H9 (cell line): ENCODE measurements at regions not wholly inside any gene's neighbourhood (a gene's known extent, or its start where the extent isn't known, plus 50 kb on each side); places are given as distances from the start of the nearest gene placed in this dataset.

ENCODE experiments used
- DNase-seq: peaks from one replicate; pipeline ENCODE4 v3.0.0-alpha.2; 2017
- H2AFZ ChIP-seq: one replicate; pipeline ENCODE4 v1.6.1; 2013; ENCODE audit warnings: mild to moderate bottlenecking, low read length, control low read depth, moderate library complexity
- H2AK5ac ChIP-seq: 2 replicates; pipeline ENCODE4 v1.6.1; 2013; ENCODE audit warnings: low read length, control low read depth, mixed read lengths; ENCODE audit not compliant: insufficient read length
- H2BK120ac ChIP-seq: one replicate; pipeline ENCODE4 v1.6.1; 2013; ENCODE audit warnings: low read depth, mild to moderate bottlenecking, low read length, control low read depth, inconsistent platforms; ENCODE audit not compliant: poor library complexity, severe bottlenecking
- H2BK12ac ChIP-seq: 2 replicates; pipeline ENCODE4 v1.6.1; 2013; ENCODE audit warnings: low read length, control low read depth, mixed read lengths, low read depth; ENCODE audit not compliant: insufficient read length
- H2BK15ac ChIP-seq: 2 replicates; pipeline ENCODE4 v1.6.1; 2013; ENCODE audit warnings: low read depth, low read length, control low read depth
- H2BK20ac ChIP-seq: one replicate; pipeline ENCODE4 v1.6.1; 2013; ENCODE audit warnings: low read depth, mild to moderate bottlenecking, low read length, control low read depth, inconsistent platforms; ENCODE audit not compliant: poor library complexity, severe bottlenecking
- H2BK5ac ChIP-seq: 2 replicates; pipeline ENCODE4 v1.6.1; 2013; ENCODE audit warnings: low read length, control low read depth, mixed read lengths; ENCODE audit not compliant: insufficient read length
- H3K14ac ChIP-seq: 2 replicates; pipeline ENCODE4 v1.6.1; 2013; ENCODE audit warnings: low read length, control low read depth; ENCODE audit not compliant: insufficient read depth
- H3K18ac ChIP-seq: 2 replicates; pipeline ENCODE4 v1.6.1; 2013; ENCODE audit warnings: low read depth, mild to moderate bottlenecking, mixed read lengths, low read length, control low read depth; ENCODE audit not compliant: insufficient read length
- H3K23ac ChIP-seq: 2 replicates; pipeline ENCODE4 v1.6.1; 2013; ENCODE audit warnings: low read length, control low read depth, mixed read lengths, low read depth; ENCODE audit not compliant: insufficient read length
- H3K23me2 ChIP-seq: 2 replicates; pipeline ENCODE4 v1.6.1; 2013; ENCODE audit warnings: low read depth, mild to moderate bottlenecking, mixed read lengths, low read length, control low read depth; ENCODE audit not compliant: insufficient read length, poor library complexity, severe bottlenecking
- H3K27ac ChIP-seq: 2 replicates; pipeline ENCODE4 v1.5.1; 2013; ENCODE audit warnings: low read length, control low read depth, mixed read lengths, low read depth; ENCODE audit not compliant: insufficient read length
- H3K27me3 ChIP-seq: 2 replicates; pipeline ENCODE4 v1.6.1; 2013; ENCODE audit warnings: low read length, control low read depth, inconsistent platforms; ENCODE audit not compliant: insufficient read depth
- H3K4ac ChIP-seq: 2 replicates; pipeline ENCODE4 v1.6.1; 2013; ENCODE audit warnings: low read depth, mild to moderate bottlenecking, control low read depth, inconsistent platforms, low read length, moderate library complexity
- H3K4me1 ChIP-seq: 2 replicates; pipeline ENCODE4 v1.6.1; 2013; ENCODE audit warnings: low read length, control low read depth, inconsistent platforms; ENCODE audit not compliant: insufficient read depth
- H3K4me2 ChIP-seq: 2 replicates; pipeline ENCODE4 v1.6.1; 2013; ENCODE audit warnings: low read length, control low read depth, mixed read lengths; ENCODE audit not compliant: insufficient read length, insufficient read depth
- H3K56ac ChIP-seq: 2 replicates; pipeline ENCODE4 v1.6.1; 2013; ENCODE audit warnings: low read depth, mild to moderate bottlenecking, mixed read lengths, low read length, control low read depth; ENCODE audit not compliant: insufficient read length
- H3K79me1 ChIP-seq: 2 replicates; pipeline ENCODE4 v1.6.1; 2013; ENCODE audit warnings: low read depth, mild to moderate bottlenecking, moderate library complexity, low read length, control low read depth, inconsistent platforms; ENCODE audit not compliant: insufficient read depth, poor library complexity, severe bottlenecking
- H3K79me2 ChIP-seq: 2 replicates; pipeline ENCODE4 v1.6.1; 2013; ENCODE audit warnings: low read length, control low read depth, inconsistent platforms; ENCODE audit not compliant: insufficient read depth
- H3K9ac ChIP-seq: 2 replicates; pipeline ENCODE4 v1.6.1; 2013; ENCODE audit warnings: low read length, control low read depth, mixed read lengths; ENCODE audit not compliant: insufficient read length; ENCODE audit errors: extremely low read depth
- H3K9me3 ChIP-seq: one replicate; pipeline ENCODE4 v1.6.1; 2013; ENCODE audit warnings: low read depth, low read length, inconsistent platforms; ENCODE audit not compliant: control insufficient read depth
- H3T11ph ChIP-seq: one replicate; pipeline ENCODE4 v1.6.1; 2013; ENCODE audit warnings: mild to moderate bottlenecking, low read length, control low read depth, inconsistent platforms
- H4K20me1 ChIP-seq: one replicate; pipeline ENCODE4 v1.6.1; 2013; ENCODE audit not compliant: control insufficient read depth, insufficient read length, insufficient read depth
- H4K5ac ChIP-seq: 2 replicates; pipeline ENCODE4 v1.6.1; 2013; ENCODE audit warnings: low read depth, mild to moderate bottlenecking, mixed read lengths, low read length, control low read depth; ENCODE audit not compliant: insufficient read length
- H4K8ac ChIP-seq: replicated peaks from 2 replicates; pipeline ENCODE4 v1.6.1; 2013; ENCODE audit warnings: low read length, control low read depth, mixed read lengths, low read depth; ENCODE audit not compliant: insufficient read length
- H4K91ac ChIP-seq: 2 replicates; pipeline ENCODE4 v1.6.1; 2013; ENCODE audit warnings: low read depth, mild to moderate bottlenecking, moderate library complexity, mixed read lengths, low read length, control low read depth; ENCODE audit not compliant: insufficient read length
- H3K27ac Mint-ChIP-seq, 3 experiments: 2 replicates in 2 of 3; 3 replicates in 1 of 3; pipeline ENCODE4 v1.8.0; 2020 to 2021; ENCODE audit warnings: mixed read lengths in 3 of 3, mild to moderate bottlenecking in 1 of 3, moderate library complexity in 1 of 3
- H3K27me3 Mint-ChIP-seq: 2 replicates; pipeline ENCODE4 v1.8.0; 2021; ENCODE audit warnings: low read depth, mild to moderate bottlenecking, moderate library complexity, mixed read lengths
- H3K36me3 Mint-ChIP-seq, 3 experiments: 2 replicates in 2 of 3; 3 replicates in 1 of 3; pipeline ENCODE4 v1.8.0; 2020 to 2021; ENCODE audit warnings: low read depth in 3 of 3, mixed read lengths in 3 of 3; ENCODE audit not compliant: insufficient read depth in 1 of 3
- H3K4me1 Mint-ChIP-seq, 2 experiments: 2 replicates each; pipeline ENCODE4 v1.8.0; 2020; ENCODE audit warnings: mixed read lengths in 2 of 2
- H3K4me3 Mint-ChIP-seq, 2 experiments: 2 replicates in 1 of 2; 3 replicates in 1 of 2; pipeline ENCODE4 v1.8.0; 2020 to 2021; ENCODE audit warnings: mild to moderate bottlenecking in 2 of 2, mixed read lengths in 2 of 2, moderate library complexity in 1 of 2
- H3K9me3 Mint-ChIP-seq, 2 experiments: 2 replicates in 1 of 2; 3 replicates in 1 of 2; pipeline ENCODE4 v1.8.0; 2020; ENCODE audit warnings: mild to moderate bottlenecking in 2 of 2, mixed read lengths in 2 of 2, moderate library complexity in 1 of 2
- CTCF ChIP-seq: fragments of 200-600 bp; sonication (generic); conservative IDR thresholded peaks from 3 replicates; pipeline ENCODE4 v1.8.0; 2021; ENCODE audit warnings: antibody characterized with exemption, mild to moderate bottlenecking
- WGBS: extraction: QIAGEN DNeasy Blood & Tissue Kit; methylation state at CpG from one replicate; pipeline ENCODE4 v1.1.7; 2013; ENCODE audit warnings: missing lambda C conversion rate, low lambda C conversion rate, mixed read lengths; ENCODE audit not compliant: insufficient read length; ENCODE audit errors: extremely low coverage; 5-methylcytosine and 5-hydroxymethylcytosine counted together

GRCh38 chr11:101262258-101262657 lies 132.6 kb upstream of the PGR start:
- no peak overlapping the region for H2AFZ ChIP-seq
- H3K4ac ChIP-seq, result no peak overlapping the region
- WGBS, result no CpG with 5 or more reads among the region's 1 CpG
- no peak overlapping the region for H3K18ac ChIP-seq
- H4K5ac ChIP-seq, result no peak overlapping the region
- H2BK12ac ChIP-seq, result no peak overlapping the region
- H3K27me3 ChIP-seq, result no peaks in the 10 kb centered on the region
- Mint-ChIP-seq H3K27me3 (peaks cover 5% of the 10 kb centered on the region), H3K4me1 (no peaks in the 10 kb centered on the region), H3K4me3 (no peak overlapping the region), H3K27ac (no peak overlapping the region), H3K36me3 (no peaks in the 10 kb centered on the region), H3K9me3 (no peaks in the 10 kb centered on the region)
- no peak overlapping the region for H4K8ac ChIP-seq
- no peaks in the 10 kb centered on the region for H3K23me2 ChIP-seq
- no peak overlapping the region for H3T11ph ChIP-seq
- H4K20me1 ChIP-seq, result no peaks in the 10 kb centered on the region
- no peak overlapping the region for H3K14ac ChIP-seq
- H2BK20ac ChIP-seq, result no peak overlapping the region
- DNase-seq, result no peak
- H2BK120ac ChIP-seq, result no peak overlapping the region
- H4K91ac ChIP-seq, result no peak overlapping the region
- no peaks in the 10 kb centered on the region for H3K4me1 ChIP-seq
- no peak overlapping the region for H2AK5ac ChIP-seq
- H2BK15ac ChIP-seq, result no peak overlapping the region
- no peak overlapping the region for H3K27ac ChIP-seq
- H3K4me2 ChIP-seq, result no peak overlapping the region
- no peak overlapping the region for H3K9ac ChIP-seq
- no peaks in the 10 kb centered on the region for H3K79me1 ChIP-seq
- H3K56ac ChIP-seq, result no peak overlapping the region
- no peak for TF ChIP-seq CTCF
- no peaks in the 10 kb centered on the region for H3K79me2 ChIP-seq
- H3K23ac ChIP-seq, result no peak overlapping the region
- no peaks in the 10 kb centered on the region for H3K9me3 ChIP-seq
- no peak overlapping the region for H2BK5ac ChIP-seq
